HS-27A (cell line): ENCODE measurements at regions not wholly inside any gene's neighbourhood (a gene's known extent, or its start where the extent isn't known, plus 50 kb on each side); places are given as distances from the start of the nearest gene placed in this dataset.
A peak's percentile ranks its signal among the peaks of the same experiment; 100 is the strongest.
"Not testable (repeated sequence)": the region's sequence is repeated elsewhere in the genome, so short reads cannot be mapped to it uniquely, and the experiment has no call there.

Source experiments
- DNase-seq: peaks from one replicate; pipeline ENCODE4 v3.0.0-alpha.2; 2012; ENCODE audit warnings: low read depth, missing footprints

DNA sequence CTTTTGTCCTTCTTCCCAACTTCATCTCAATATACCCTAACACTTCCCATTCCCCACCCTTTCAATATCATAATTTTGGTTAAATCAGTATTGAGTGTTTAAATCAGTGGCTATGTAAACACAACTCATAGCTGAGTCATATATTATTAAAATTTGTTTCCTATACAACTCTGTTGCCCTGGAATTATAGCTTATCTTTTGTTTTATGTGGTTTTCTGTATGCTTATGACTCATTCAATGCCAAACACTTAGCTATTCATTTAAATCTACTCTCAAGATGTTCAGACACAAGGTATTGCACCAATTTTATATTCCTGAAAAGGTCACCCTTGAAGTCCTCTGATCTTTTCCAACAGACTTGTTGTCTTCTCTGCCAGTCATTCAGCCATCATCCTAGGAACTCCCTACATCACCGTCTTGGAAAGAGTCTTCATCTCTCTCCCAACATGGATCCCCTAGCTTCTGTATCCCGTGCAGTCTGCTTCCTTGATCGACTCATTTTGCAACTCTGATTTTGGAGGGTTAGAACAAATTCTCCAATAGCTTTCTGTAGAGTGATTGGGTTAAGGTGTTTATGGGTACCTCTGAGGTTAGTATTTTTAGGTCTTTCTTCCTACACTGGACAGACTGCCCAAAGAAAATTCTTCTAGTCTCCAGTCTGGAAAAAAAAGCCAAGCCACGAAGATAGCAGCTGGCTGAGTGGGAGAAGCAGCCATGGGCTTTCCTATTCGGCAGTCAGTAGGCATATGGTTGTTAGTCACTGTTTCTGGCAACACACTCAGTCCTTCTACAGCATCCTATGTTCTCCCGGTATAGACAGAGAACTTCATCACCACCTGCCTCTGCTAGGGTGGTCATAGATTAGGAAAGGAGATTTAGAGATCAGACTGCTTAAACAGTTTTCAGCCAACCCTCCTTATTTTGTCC is 102.1 kb downstream of the CRPPA start:
- DNase-seq = no peak

DNA sequence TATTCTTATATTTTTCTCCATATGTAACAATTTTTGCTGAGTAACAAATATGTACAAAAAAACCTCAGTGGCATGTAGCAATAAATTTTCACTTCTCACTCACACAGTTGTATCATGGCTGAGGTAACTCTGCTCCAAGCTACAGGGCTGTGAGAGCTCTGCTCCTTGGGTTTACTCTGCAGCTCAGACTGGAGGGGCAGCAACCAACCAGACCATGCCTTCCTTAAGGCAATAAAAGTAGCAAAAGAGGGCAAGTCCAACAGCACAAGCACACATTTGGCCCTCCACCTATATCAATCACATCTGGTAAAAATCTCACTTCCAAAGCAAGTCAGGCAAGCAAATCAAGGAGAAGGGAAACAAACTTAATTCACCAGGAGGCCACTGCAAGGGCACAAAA is 102.9 kb downstream of the CRPPA start:
- no peak for DNase-seq

DNA sequence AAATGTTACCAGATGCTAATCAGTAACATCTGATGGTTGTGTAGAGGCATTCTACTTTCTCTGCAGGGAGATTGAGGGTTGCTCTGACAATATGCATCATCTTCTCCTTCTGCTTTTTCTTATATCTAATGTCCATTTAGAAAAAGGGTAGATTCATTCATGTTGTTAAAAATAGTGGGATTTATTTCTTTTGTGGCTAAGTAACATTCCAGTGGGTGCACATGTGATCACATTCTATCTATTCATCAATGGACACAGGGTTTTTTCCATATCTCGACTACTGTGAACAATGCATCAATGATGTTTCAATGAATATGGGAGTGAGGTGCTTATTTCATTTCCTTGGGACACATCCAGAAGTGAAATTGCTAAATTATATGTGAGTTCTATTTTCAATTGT is 103.9 kb downstream of the CRPPA start:
- no peak for DNase-seq

DNA sequence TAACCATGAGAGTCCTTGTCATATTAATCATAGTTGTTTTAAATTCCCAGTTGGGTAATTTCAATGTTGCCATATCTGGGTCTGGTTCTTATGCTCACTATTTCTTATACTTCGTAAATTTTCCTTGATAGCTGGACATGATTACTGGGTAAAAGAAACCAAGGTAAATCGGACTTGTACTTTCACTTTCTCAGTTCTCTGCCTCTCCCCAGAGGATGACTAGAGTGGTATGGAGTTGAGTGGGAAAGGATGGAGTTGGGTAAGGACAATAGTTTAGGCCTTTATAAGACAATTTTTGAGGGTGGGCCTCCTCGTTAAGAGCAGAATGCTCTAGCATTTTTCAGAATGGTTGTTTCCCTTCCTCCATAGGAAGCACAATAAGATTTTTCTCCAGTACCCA is 106.1 kb downstream of the CRPPA start:
- no peak for DNase-seq

DNA sequence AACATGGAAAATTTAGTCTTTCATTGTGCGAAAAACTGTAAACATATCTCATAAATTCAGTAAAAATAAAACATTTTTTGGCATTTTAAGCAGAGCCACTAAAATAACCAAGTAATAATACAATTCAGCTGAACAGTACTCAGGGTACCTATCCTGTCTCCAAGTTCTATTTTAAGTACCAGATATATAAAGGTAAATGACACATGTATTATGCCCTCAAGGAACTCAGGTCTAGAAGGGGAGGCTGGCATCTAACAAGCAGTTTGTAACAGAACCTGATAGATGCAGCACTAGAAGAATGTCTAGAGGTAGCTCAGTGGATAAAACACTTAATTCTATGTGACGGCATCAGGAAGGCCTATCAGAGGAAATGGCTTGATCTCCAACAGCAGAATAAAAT is 112.2 kb downstream of the CRPPA start:
- no peak for DNase-seq

DNA sequence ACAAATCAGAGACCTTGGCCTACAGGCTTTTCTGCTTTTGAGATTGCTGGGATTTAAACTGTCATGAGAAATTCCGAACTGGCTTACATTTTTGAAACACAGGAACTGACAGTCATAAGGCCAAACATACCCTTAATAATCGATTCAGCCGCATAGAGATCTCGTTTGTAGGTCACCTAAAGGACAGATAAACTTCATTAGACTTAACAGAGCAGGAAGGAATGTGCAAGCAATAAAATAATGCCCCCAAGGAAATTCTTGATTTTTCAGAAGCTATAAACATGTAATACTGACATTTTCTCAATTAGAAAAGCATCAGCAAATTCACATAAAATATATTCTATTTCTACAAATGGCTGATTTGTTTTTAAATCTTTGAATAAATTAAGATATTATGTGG is 120.0 kb downstream of the CRPPA start:
- no peak for DNase-seq

DNA sequence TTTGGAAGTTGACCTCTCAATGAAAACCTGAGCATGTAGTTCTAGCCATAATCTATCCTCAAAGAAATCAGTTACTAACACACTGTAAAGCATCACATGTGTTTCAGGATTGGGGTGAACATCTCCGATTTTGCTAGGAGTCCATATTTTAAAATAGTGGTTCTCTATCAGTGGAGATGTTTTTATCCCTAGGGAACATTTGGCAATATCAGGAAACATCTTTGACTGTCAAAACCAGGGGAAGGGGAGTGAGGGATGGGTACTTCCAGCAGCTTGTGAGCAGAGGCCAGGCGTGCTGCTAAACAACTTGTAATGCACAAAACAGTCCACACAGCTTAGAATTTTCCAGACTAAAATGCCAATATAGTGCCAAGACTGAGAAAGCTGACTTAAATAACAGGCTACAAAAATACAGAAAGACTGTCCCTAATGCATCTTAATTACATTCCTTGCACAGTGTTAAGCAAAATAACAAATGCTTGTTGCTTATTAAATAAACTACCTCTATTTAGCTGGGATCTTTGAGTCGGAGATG is 120.9 kb downstream of the CRPPA start:
- no peak for DNase-seq

DNA sequence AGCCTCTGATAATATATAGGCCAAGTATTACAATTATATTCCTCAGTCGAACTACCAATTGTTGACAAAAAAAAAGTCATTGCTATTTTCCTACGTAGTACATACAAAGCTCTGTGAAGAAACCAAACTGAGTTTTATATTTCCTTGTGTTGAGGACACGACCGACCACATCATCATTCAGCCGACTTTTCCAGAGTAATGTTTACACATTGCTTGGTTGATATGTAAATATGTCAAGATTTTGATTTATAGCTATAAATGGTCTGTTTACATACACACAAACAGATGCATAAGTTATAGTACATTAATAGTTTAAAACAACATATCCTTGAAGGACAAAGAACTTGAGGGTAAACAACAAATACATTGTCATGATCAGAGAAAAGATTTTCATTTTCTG is 121.5 kb downstream of the CRPPA start:
- DNase-seq = no peak

DNA sequence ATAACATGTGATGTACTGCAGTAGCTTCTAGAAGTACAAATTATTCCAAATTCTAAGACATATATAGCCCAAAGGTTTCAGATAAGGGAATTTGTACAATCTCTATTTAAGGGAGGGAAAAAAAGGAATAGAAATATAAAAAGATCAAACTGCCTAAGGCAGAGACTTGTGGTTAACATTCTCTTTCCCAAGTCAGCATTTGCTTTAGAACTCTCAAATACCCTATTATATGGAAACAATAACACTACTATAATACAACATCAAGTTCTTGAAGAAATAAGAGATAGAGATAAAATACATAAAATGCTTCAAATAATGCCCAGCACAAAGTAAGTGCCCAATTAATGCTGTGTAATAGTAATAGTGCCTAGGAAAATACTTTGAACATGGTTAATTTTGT is 123.1 kb downstream of the CRPPA start:
- DNase-seq = no peak

DNA sequence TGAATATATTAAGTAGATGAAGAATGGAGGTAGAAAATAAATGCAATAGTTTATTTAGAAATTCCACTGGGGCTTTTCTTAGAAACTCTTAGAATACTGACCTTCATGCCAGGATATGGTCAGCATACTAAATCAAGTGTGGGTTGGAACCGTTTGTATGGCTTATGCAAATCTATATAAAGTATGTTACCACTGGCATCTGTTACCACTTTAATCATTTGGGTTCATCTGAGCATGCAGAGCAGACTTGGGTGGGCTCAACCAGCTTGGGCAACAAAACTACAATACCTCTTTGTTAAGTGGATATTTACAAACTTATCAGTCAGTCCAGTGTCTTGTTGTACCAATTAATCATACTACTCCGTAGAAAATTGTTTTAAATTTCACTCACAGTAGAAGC is 125.8 kb downstream of the CRPPA start:
- DNase-seq = no peak

DNA sequence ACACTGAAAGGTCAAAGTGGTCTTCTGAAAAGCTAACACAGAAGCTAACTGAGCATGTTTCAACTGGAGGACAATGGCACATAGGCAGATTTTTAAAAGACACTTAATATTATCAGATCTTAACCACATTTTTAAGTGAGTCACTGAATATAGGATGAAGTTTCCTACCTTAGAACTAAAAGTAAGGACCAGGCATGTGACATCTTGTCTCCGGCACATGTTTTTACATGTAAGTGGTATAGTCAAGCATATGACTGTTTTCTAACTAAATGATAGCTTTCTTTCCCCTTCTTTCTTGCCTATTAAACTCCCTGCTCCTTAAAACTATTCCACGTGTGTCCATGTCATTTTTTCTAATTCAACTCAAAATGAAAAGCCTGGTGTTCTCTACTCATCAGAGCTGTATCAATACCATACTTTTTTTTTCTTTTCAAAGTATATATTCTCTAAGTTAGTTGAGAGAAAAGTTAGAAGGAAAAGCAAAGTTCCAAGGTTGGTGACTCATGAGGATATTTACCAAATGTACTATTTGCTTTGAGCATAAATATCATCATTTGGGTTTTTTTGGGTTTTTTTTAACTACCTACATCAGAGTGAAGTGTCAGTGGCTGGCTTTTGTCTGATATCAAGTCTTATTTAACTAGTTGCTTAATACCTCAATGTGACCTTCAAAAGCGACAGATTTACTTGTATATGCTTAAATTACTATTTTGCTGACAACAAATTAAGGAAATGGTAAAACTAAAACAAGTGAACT is 127.5 kb downstream of the CRPPA start:
- no peak for DNase-seq

DNA sequence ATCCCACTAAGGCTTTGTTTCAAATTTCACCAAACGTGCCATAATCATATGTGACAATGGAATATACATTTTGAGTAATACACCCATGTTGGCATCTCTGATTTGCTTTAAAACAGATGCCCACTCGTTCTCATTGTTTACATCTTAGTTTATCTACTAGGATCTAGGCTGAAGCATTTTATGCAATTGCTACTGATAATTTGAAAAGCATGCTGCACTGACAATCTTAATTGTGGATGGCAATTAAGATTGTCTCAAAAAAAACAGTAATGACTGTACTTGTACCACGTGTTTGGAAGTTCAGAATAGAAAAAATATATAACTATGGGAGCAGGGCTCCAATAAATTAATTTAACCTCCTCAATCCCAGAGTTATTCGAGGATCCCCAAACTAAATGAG is 136.8 kb downstream of the CRPPA start:
- no peak for DNase-seq

DNA sequence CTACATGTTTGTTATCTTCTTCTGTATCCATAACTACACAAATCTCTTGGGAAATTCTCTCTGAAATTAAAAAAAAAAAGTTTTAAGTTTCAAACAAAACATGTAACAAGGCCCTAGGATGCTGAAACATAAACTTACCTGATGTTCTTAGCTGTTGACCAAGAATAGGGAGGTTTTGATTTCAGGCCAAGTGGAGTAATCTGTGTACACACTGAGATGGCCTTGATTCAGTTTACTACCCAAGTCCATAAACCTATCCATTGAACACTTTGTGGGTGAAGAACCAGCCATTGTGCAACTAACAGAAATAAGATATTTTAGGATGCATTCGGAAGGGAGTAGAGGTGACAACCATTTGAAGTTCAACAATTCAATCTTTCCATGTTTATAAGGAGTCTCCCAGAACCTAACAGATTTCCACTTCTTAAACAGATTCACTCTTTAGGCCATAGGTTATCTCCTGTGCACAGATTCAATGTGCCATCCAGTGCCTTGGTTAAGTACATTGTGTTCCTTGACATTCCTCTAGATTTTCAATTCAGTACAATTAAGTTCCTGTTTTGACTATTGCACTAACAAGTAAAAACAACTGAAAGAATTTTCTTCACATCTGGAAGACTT is 143.1 kb downstream of the CRPPA start:
- no peak for DNase-seq

DNA sequence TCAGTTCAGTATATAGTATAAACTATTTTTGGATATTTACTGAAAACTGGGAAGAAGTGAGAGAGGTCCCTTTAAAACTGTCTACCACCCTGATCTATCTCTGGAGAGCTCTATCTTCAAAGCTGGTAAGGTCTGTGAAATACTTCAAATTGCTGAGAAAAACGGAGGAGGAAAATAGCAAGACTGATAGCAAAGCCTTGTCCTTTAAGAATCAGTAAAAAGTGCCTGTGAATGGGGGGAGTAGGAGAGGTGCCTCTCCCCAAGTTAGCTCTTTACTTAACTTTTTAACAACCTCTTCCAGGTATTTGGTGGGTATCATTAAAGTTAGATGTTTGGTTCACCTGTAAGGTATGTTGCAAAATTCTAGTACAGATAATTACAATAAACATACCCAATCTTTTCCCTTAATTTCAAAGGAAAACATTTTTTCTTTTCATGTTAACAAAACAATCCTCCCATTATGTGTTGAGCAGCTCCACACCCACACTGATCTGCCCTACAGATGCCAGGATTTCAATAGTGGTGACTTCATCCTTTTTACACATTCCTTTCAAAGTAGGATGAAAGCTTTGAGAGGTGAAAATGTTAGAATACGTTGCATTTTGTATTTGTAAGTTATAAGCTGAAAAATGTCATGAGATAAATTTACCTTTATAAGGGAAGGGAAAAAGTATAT is 149.2 kb downstream of the CRPPA start:
- DNase-seq = no peak

DNA sequence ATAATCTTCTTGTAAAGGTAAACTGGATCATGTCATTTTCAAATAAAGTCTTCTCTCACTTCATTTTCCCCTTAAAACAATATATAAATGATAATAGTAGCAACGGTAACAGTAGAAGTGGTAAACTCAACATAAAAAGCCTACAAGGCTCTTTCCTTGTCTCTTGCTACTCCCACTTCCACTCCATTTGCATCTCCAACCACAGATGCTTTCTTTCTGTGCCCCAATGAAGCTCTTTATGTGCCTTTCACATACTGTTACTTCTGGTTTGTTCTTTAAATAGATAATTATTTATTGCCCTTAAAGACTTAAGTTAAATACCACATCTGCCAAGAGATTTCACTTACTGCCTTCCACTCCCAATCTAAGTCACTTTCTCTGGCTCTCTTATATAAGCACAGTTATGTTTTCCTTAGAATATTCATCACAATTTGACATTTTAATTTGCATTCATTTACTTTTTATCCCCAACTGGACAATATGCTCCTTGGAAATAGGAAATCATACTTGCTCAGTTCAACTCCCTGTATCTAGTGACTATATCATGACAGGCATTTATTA is 149.9 kb downstream of the CRPPA start:
- DNase-seq = no peak

DNA sequence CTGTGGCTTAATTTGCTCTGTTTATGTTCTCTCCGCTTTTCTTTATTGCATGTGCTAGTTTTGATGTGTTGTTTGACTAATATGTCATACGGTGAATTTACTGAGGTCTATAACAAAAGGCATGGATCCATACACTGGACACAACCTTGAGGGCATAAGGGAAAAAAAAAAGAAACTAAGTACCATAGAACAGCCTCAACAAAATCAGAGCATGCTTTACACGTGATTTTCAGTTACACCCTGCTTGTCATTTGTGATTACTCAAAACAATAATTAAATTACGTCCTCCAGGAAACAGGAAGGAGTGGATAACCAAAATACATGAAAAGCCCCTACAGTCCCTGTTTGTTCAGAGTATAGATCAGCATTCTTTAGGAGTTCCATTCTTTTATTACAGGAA is 150.5 kb downstream of the CRPPA start:
- DNase-seq = no peak

DNA sequence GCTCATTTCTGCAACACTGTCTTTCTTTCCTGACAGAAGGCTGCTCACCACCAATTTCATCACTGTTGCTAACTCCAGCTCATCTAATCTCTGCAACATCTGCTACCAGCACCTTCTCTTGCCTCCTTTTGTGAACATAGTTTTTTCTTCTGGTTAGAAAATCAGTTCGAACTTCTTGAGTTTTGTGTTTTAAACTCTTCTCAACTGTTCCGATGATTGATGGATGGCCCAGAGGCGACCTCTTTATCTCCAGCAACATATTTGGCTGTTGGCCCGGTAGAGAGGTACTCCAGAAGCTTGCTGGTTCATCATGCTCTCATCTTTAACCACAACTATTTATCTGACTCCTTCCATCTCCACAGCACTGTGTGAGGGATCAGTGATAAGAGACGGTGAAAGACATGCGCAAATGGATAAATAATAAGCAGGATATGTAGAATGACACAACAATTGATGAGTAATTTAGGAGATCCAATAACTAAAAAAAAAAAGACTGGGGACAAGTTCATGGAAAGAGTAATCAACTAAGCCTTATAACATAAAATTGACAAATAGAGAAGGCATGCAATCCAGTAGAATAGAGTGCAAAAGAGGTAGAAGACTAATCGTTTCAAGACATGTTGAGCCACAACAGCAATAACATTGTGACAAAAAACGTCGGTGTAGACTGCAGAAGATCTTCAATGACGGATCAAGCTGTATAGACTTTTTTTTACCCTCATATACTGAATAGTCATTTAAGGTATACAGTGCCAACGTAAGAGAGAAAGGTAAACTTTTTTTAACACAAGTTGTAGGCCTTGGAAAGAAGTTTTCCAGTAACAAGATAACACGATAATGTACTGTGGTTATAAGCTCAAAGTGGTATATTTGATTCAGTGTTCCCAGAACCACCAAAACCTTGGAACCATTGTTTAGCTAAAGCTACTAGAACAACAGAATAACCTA is 152.2 kb downstream of the CRPPA start:
- DNase-seq = peak; percentile 14

DNA sequence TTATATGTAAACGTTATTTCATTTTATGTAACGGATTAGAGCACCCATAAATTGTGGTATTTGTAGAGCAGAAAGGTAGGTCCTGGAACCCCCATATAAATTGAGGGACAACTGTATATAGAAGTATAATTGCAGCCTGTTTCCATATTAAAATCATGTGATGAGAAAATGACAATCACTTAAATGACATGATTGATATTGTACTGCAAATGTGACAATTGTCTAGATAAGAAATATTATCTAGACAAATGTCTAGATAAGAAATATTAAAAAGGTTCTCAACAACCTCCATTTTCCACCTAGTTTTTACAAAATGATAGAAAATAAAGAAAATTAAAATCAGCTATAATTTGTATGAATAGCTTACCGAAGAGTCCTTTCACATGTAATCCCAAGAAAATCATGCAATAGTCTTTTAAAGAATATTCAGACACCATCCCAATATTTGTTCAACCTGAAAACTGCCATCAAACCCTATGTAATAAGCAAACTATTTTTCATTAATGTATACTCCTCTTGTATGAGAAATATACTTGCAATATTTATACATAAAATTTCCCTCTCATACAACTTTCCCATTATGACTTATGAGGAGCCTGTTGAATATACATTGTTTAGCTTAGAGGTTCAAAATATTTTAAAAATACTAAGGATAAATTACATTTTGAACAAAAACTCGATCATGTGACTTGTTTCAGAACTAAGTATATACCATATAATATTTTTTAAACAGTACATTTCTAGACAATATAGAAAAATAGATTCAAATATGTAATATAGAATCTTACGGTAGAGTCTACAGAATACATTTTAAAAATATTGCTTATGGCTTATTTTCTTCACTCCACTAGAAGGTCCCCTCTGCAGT is 153.2 kb downstream of the CRPPA start:
- DNase-seq = no peak

DNA sequence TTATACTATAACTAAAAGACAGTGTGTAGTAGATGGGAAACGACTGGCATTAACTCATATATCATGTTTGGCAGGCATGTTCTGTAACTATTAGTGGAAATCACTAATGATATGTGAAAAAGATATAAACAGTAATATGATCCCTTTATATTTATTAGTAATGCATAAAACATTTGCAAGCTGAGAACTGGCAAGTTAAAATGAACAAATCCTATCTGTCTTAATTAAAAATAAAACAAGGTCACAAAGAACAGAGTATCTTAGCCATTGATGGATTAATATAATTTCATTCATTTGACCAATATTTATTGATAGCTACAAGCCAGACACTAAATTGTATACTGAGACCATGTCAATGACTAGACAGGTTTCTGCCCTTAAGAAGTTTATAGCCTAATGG is 154.5 kb downstream of the CRPPA start:
- DNase-seq = no peak

DNA sequence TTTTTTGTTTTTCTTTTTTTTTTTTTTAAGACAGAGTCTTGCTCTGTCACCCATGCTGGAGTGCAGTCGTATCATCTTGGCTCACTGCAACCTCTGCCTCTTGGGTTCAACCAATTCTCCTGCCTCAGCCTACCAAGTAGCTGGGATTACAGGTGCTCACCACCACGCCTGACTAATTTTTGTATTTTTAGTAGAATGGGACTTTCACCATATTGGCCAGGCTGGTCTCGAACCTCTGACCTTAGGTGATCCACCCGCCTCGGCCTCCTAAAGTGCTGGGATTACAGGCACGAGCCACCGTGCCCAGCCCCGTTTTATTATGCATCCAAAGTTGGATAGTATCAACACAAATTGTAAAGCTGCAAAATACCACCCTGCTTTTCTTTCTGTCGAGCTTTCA is 154.9 kb downstream of the CRPPA start:
- DNase-seq = not testable (repeated sequence)
